ENCODE measurements at regions not wholly inside any gene's neighbourhood (a gene's known extent, or its start where the extent isn't known, plus 50 kb on each side); places are given as distances from the start of the nearest gene placed in this dataset.
A peak's percentile ranks its signal among the peaks of the same experiment; 100 is the strongest.

GRCh38 chr18:5066380-5066977 lies 130.6 kb downstream of the AKAIN1 start:
- TF ChIP-seq CTCF (IDR thresholded peaks at IDR 0.05; ENCODE audit: low read length) (peak; percentile 89), EZH2 (IDR thresholded peaks at IDR 0.05; ENCODE audit: borderline replicate concordance, low read length) (no peak)
